Chondrocyte (in vitro differentiated cells): ENCODE measurements at regions not wholly inside any gene's neighbourhood (a gene's known extent, or its start where the extent isn't known, plus 50 kb on each side); places are given as distances from the start of the nearest gene placed in this dataset.

Source experiments
- DNase-seq: peaks from one replicate; pipeline ENCODE4 v3.0.0; 2021; ENCODE audit warnings: mixed read lengths, low spot score
- H3K27ac Mint-ChIP-seq: one replicate; pipeline ENCODE4 v1.8.0; 2021; ENCODE audit warnings: mild to moderate bottlenecking, moderate library complexity, mixed read lengths; ENCODE audit not compliant: unreplicated experiment
- H3K27me3 Mint-ChIP-seq: 2 replicates; pipeline ENCODE4 v1.8.0; 2021; ENCODE audit warnings: low read depth, mixed read lengths
- H3K36me3 Mint-ChIP-seq: 2 replicates; pipeline ENCODE4 v1.8.0; 2021; ENCODE audit warnings: low read depth, mixed read lengths
- H3K4me1 Mint-ChIP-seq: 2 replicates; pipeline ENCODE4 v1.8.0; 2021; ENCODE audit warnings: low read depth, mild to moderate bottlenecking, mixed read lengths
- H3K4me3 Mint-ChIP-seq: one replicate; pipeline ENCODE4 v1.8.0; 2021; ENCODE audit warnings: mild to moderate bottlenecking, moderate library complexity, mixed read lengths; ENCODE audit not compliant: unreplicated experiment
- H3K9me3 Mint-ChIP-seq: 2 replicates; pipeline ENCODE4 v1.8.0; 2021; ENCODE audit warnings: low read depth, mixed read lengths
- TF ChIP-seq, protein P1 (sequence below): fragments of 200-600 bp; sonication (generic); IDR thresholded peaks from 2 replicates; pipeline ENCODE4 v1.5.0; 2021; ENCODE audit warnings: antibody characterized with exemption, mild to moderate bottlenecking, moderate library complexity

DNA sequence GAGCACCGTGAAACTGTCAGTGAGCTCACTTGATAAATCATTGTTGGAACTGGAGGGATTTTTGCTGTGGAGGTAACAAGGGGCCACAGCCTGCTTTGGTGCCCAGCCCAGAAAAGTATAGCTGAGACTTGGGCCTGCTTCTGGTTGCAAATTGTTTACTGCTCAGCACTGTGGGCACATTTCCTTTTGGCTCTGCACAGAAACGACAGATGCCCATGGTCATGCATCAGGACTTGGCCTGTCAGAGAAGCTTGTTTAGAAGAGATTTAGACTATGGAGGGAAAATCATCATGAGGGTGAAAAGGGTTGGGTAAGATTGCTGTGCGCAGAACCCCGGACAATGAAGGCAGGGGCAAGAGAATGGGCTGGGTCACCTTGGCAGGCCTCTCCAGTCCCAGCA is 286.1 kb upstream of the CTNNB1 start:
- H3K27me3 Mint-ChIP-seq, result no peaks in the 10 kb centered on the region
- H3K4me3 Mint-ChIP-seq, result no peak overlapping the region
- DNase-seq, result no peak
- TF ChIP-seq, protein P1, sequence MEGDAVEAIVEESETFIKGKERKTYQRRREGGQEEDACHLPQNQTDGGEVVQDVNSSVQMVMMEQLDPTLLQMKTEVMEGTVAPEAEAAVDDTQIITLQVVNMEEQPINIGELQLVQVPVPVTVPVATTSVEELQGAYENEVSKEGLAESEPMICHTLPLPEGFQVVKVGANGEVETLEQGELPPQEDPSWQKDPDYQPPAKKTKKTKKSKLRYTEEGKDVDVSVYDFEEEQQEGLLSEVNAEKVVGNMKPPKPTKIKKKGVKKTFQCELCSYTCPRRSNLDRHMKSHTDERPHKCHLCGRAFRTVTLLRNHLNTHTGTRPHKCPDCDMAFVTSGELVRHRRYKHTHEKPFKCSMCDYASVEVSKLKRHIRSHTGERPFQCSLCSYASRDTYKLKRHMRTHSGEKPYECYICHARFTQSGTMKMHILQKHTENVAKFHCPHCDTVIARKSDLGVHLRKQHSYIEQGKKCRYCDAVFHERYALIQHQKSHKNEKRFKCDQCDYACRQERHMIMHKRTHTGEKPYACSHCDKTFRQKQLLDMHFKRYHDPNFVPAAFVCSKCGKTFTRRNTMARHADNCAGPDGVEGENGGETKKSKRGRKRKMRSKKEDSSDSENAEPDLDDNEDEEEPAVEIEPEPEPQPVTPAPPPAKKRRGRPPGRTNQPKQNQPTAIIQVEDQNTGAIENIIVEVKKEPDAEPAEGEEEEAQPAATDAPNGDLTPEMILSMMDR, result no peak
- H3K27ac Mint-ChIP-seq, result no peak overlapping the region
- H3K4me1 Mint-ChIP-seq, result peaks cover 7% of the 10 kb centered on the region
- peaks cover 3% of the 10 kb centered on the region for H3K36me3 Mint-ChIP-seq
- no peaks in the 10 kb centered on the region for H3K9me3 Mint-ChIP-seq

DNA sequence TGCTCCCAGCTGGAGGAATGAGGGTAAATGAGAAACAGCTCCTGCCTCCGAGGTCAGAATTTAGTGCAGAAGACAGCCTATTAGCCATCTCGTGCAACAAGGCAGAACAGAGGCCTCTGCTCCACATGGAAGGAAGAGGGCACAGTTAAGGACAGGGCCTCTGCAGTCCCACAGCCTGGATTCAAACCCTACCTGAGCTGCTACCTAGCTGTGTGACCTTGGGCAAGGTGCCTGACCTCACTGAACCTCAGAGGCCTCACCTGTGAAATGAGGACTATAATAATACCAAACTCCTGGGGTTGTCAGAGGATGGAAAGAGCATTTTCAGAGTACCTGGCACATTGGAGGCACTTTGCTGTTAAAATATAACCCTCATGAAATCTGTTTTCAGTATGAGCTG is 285.7 kb upstream of the CTNNB1 start:
- Mint-ChIP-seq H3K4me1 (peaks cover 6% of the 10 kb centered on the region), H3K36me3 (peaks cover 3% of the 10 kb centered on the region), H3K27me3 (no peaks in the 10 kb centered on the region), H3K9me3 (no peaks in the 10 kb centered on the region), H3K27ac (no peak overlapping the region), H3K4me3 (no peak overlapping the region)
- DNase-seq, result no peak
- TF ChIP-seq, protein P1, result no peak

DNA sequence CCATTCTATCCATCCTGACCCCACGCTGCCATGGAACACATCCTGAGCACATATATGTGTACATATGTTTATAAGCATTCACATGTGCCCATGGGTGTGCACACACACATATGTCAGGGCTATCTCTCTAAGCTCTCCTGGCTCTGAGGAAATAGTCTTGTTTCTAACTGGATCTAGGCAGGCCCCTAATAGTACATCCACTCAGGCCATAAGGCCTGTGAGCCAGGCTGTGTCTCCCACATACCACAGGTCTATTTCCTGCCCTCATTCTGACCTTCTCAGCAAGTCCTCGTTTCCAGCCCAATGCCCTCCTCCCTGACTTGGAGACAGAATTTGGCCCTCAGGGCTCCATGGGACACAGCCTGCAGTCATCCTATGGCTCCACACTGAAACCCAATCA is 284.8 kb upstream of the CTNNB1 start:
- TF ChIP-seq, protein P1, result no peak
- no peak for DNase-seq
- Mint-ChIP-seq H3K27me3 (no peaks in the 10 kb centered on the region), H3K27ac (no peak overlapping the region), H3K9me3 (no peaks in the 10 kb centered on the region), H3K4me1 (peaks cover 6% of the 10 kb centered on the region), H3K4me3 (no peak overlapping the region), H3K36me3 (peaks cover 3% of the 10 kb centered on the region)

DNA sequence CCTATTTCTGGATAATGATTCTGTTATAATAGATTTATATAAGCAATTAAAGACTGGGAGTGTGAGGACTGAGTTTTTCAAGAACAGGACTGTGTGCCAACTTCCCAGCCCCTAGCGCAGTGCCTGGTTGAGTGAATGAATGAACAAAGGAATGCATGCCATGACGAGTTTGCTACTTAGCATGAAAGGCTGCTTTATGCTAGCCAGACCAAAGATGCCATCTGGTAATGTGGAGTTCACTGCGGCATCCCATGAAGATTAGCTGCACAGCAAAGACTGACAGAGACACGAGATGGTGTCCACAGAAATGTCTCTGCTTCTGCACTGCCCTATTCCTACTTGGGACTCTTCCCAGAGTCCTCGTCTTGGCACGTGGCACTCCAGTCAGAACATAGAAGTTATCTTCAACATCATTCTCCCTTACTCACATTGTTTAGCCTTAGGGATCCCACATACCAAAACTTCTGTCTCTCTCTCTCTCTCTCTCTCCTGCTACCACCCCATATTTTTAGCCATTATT is 283.9 kb upstream of the CTNNB1 start:
- Mint-ChIP-seq H3K9me3 (no peaks in the 10 kb centered on the region), H3K36me3 (peaks cover 3% of the 10 kb centered on the region), H3K4me3 (no peak overlapping the region), H3K27me3 (no peaks in the 10 kb centered on the region), H3K4me1 (peaks cover 12% of the 10 kb centered on the region), H3K27ac (no peak overlapping the region)
- TF ChIP-seq, protein P1, result no peak
- DNase-seq, result no peak

DNA sequence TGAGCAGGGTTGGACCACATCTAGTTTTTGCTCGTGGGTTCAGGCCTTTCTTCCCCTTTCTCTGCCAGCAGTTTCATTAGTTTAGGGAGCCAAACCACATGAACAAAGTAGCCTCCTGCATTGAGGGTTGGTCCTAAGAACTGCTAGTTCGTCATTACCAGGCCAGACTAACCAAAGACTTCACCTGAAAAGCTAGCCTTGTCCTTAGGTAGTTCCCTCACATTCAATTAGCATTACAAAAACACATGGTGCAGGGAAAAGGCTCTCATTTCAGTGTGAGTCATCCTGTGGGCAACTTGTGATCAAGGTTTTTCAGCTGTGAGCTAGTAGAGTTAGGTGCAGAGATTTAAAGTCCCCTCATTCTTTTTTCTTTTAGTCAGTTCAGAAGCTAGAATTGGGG is 279.3 kb upstream of the CTNNB1 start:
- H3K36me3 Mint-ChIP-seq, result no peaks in the 10 kb centered on the region
- no peaks in the 10 kb centered on the region for H3K27me3 Mint-ChIP-seq
- DNase-seq, result no peak
- H3K27ac Mint-ChIP-seq, result no peak overlapping the region
- TF ChIP-seq, protein P1, result no peak
- H3K4me1 Mint-ChIP-seq, result peaks cover 30% of the 10 kb centered on the region
- peaks cover 5% of the 10 kb centered on the region for H3K9me3 Mint-ChIP-seq
- H3K4me3 Mint-ChIP-seq, result no peak overlapping the region
